ENCODE measurements at regions not wholly inside any gene's neighbourhood (a gene's known extent, or its start where the extent isn't known, plus 50 kb on each side); places are given as distances from the start of the nearest gene placed in this dataset.

- TF ChIP-seq SP1 (IDR thresholded peaks at IDR 0.05; ENCODE audit: low read depth, low read length) (no peak), TAF1 (IDR thresholded peaks at IDR 0.05; ENCODE audit: borderline replicate concordance, low read depth, low read length) (no peak), CREM (IDR thresholded peaks at IDR 0.05; ENCODE audit: low read depth) (no peak), CTCF (IDR thresholded peaks at IDR 0.05 in 2 of 3, conservative IDR thresholded peaks at IDR 0.05 in 1 of 3; ENCODE audit: control insufficient read depth in 2 of 3, extremely low read depth in 1 of 3, insufficient read depth in 1 of 3, low read depth in 3 of 3, low read length in 3 of 3) (no peak), EP300 (IDR thresholded peaks at IDR 0.05; ENCODE audit: borderline replicate concordance in 1 of 2, control insufficient read depth in 1 of 2, low read depth in 2 of 2, low read length in 2 of 2) (no peak), ASH2L (IDR thresholded peaks at IDR 0.05; ENCODE audit: borderline replicate concordance, low read depth) (no peak), CHD2 (IDR thresholded peaks at IDR 0.05; ENCODE audit: borderline replicate concordance, low read depth, low read length) (no peak), EGR1 (IDR thresholded peaks at IDR 0.05; ENCODE audit: borderline replicate concordance in 1 of 2, low read depth in 2 of 2, low read length in 2 of 2) (no peak), PML (IDR thresholded peaks at IDR 0.05; ENCODE audit: low read length) (no peak)
Measured at GRCh38 chr4:181181331-181181730, 1061.9 kb upstream of the TENM3 start.

Data from GM12878 (cell line).